B cell (primary cell): ENCODE measurements at regions not wholly inside any gene's neighbourhood (a gene's known extent, or its start where the extent isn't known, plus 50 kb on each side); places are given as distances from the start of the nearest gene placed in this dataset.

Source experiments
- ATAC-seq: fragments of 200-7000 bp; cut with Tn5 transposase; one replicate; pipeline ENCODE4 v1.10.0; 2021; ENCODE audit warnings: low read depth, mild to moderate bottlenecking, moderate number of reproducible peaks, moderate library complexity
- CTCF ChIA-PET: fragments of 350-600 bp; sonication (Branson Sonifier 250); formaldehyde crosslinking; loops from one replicate; lab custom pipeline; 2021; ENCODE audit warnings: antibody characterized with exemption, inconsistent platforms; lab: Charles Lee
- POLR2A ChIA-PET: fragments of 350-600 bp; sonication (Branson Sonifier 250); formaldehyde crosslinking; loops from one replicate; lab custom pipeline; 2021; ENCODE audit warnings: antibody characterized with exemption; lab: Charles Lee
- DNase-seq: peaks from one replicate; pipeline ENCODE4 v3.0.0; 2013
- H2AFZ ChIP-seq: 2 replicates; pipeline ENCODE4 v1.6.1; 2012; ENCODE audit warnings: mild to moderate bottlenecking, low read depth, low read length; ENCODE audit not compliant: insufficient read depth, poor library complexity, severe bottlenecking
- H3K27ac ChIP-seq, 2 donors: 1 replicate in 1 of 2; 2 replicates in 1 of 2; pipeline ENCODE4 v1.5.1; 2012 to 2013; ENCODE audit warnings: low read length in 2 of 2, mild to moderate bottlenecking in 2 of 2, moderate library complexity in 1 of 2
- H3K27me3 ChIP-seq, 4 experiments: fragments of 200-600 bp in 1 of 4; sonication (generic) in 1 of 4; replicated peaks in 1 of 4; 1 replicate in 2 of 4; 2 replicates in 2 of 4; pipeline versions ENCODE4 v1.6.1 to v1.7.0; 2013 to 2016; ENCODE audit warnings: low read length in 3 of 4, mild to moderate bottlenecking in 2 of 4, mixed read lengths in 1 of 4, moderate library complexity in 1 of 4; ENCODE audit not compliant: insufficient read depth in 4 of 4, control insufficient read depth in 3 of 4; ENCODE audit errors: control extremely low read depth in 1 of 4
- H3K36me3 ChIP-seq, 2 experiments: replicated peaks in 1 of 2; 1 replicate in 1 of 2; 2 replicates in 1 of 2; pipeline versions ENCODE4 v1.6.1 to v1.7.1; 2013; ENCODE audit warnings: low read length in 1 of 2; ENCODE audit not compliant: insufficient read depth in 2 of 2, control insufficient read depth in 1 of 2; ENCODE audit errors: control extremely low read depth in 1 of 2, extremely low read depth in 1 of 2
- H3K4me1 ChIP-seq, 2 donors: fragments of 200-600 bp in 1 of 2; sonication (generic) in 1 of 2; 1 replicate in 1 of 2; 2 replicates in 1 of 2; pipeline versions ENCODE4 v1.5.1 to v1.6.1; 2013 to 2017; ENCODE audit warnings: low read length in 2 of 2; ENCODE audit not compliant: control insufficient read depth in 2 of 2, insufficient read depth in 2 of 2
- H3K4me2 ChIP-seq: replicated peaks from 2 replicates; pipeline ENCODE3; 2012; ENCODE audit warnings: mild to moderate bottlenecking, low read depth, low read length; ENCODE audit not compliant: poor library complexity, severe bottlenecking
- H3K4me3 ChIP-seq, 5 experiments: fragments of 200-600 bp in 1 of 5; sonication (generic) in 1 of 5; 1 replicate in 3 of 5; 2 replicates in 2 of 5; pipeline versions ENCODE4 v1.5.1 to v1.7.0; 2011 to 2016; ENCODE audit warnings: low read length in 4 of 5, mild to moderate bottlenecking in 4 of 5, low read depth in 2 of 5, control low read depth in 1 of 5, moderate library complexity in 1 of 5; ENCODE audit not compliant: insufficient read depth in 1 of 5; ENCODE audit errors: control extremely low read depth in 1 of 5, extremely low read depth in 1 of 5
- H3K79me2 ChIP-seq: fragments of 200-600 bp; sonication (generic); one replicate; pipeline ENCODE4 v1.6.0; 2016; ENCODE audit warnings: low read length; ENCODE audit not compliant: control insufficient read depth, insufficient read depth
- H3K9ac ChIP-seq: fragments of 200-600 bp; sonication (generic); 2 replicates; pipeline ENCODE4 v1.6.1; 2017; ENCODE audit warnings: mild to moderate bottlenecking, low read length, moderate library complexity
- H3K9me3 ChIP-seq, 3 donors: one replicate each; pipeline versions ENCODE4 v1.6.1 to v1.7.1; 2013; ENCODE audit warnings: low read length in 2 of 3; ENCODE audit not compliant: control insufficient read depth in 2 of 3, insufficient read depth in 1 of 3; ENCODE audit errors: control extremely low read depth in 1 of 3
- H4K20me1 ChIP-seq: 2 replicates; pipeline ENCODE4 v1.6.0; 2012; ENCODE audit warnings: mild to moderate bottlenecking, low read length; ENCODE audit not compliant: insufficient read depth, control insufficient read depth, poor library complexity, severe bottlenecking
- H3K27ac Mint-ChIP-seq: one replicate; pipeline ENCODE4 v1.8.0; 2021; ENCODE audit warnings: mixed read lengths
- H3K27me3 Mint-ChIP-seq: one replicate; pipeline ENCODE4 v1.8.0; 2021; ENCODE audit warnings: mixed read lengths
- H3K4me1 Mint-ChIP-seq: one replicate; pipeline ENCODE4 v1.8.0; 2021; ENCODE audit warnings: mixed read lengths
- H3K4me3 Mint-ChIP-seq: one replicate; pipeline ENCODE4 v1.8.0; 2021; ENCODE audit warnings: mixed read lengths
- H3K9me3 Mint-ChIP-seq: one replicate; pipeline ENCODE4 v1.8.0; 2022; ENCODE audit warnings: mixed read lengths; ENCODE audit not compliant: insufficient read depth
- CTCF ChIP-seq: fragments of 200-600 bp; IDR thresholded peaks from one replicate; pipeline ENCODE4 v1.8.0; 2022; ENCODE audit warnings: antibody characterized with exemption, mild to moderate bottlenecking
- EZH2 ChIP-seq: IDR thresholded peaks from 2 replicates; pipeline ENCODE4 v1.6.1; 2012; ENCODE audit warnings: borderline replicate concordance, low read depth, mild to moderate bottlenecking, moderate library complexity, low read length; ENCODE audit not compliant: insufficient read depth, poor library complexity, severe bottlenecking
- WGBS: methylation state at CpG from one replicate; pipeline ENCODE4 v1.1.5; 2013; ENCODE audit warnings: missing lambda C conversion rate; ENCODE audit not compliant: insufficient coverage; 5-methylcytosine and 5-hydroxymethylcytosine counted together
- intact Hi-C: fragments of 100-400 bp; cut with micrococcal nuclease; formaldehyde crosslinking; loops from one replicate; pipeline ENCODE4 v1.10.0; 2022

- Histone ChIP-seq H3K4me3 (no peak overlapping the region), H3K36me3 (no peaks in the 10 kb centered on the region), H3K9me3 (peaks cover 0 to 4% (median 0%) of the 10 kb centered on the region in 3 donors), H3K27me3 (peaks cover 0 to 5% (median 0%) of the 10 kb centered on the region in 4 experiments), H3K4me1 (no peaks in the 10 kb centered on the region), H3K79me2 (no peaks in the 10 kb centered on the region), H3K27ac (no peak overlapping the region), H4K20me1 (no peaks in the 10 kb centered on the region), H2AFZ (no peak overlapping the region), H3K4me2 (no peak overlapping the region), H3K9ac (no peak overlapping the region)
- H3K9me3 Mint-ChIP-seq = no peaks in the 10 kb centered on the region
- DNase-seq (no peak), ATAC-seq (no peak)
- ChIA-PET CTCF (interaction anchor here (0.9 to 1.6 kb wide), 2 partner anchors 8 to 16 kb away, joined by 4 read pairs; no protein-coding TSS in a partner anchor), POLR2A (no interaction called here)
- 96% methylated on average over 23 of the region's 33 CpGs for WGBS
- TF ChIP-seq EZH2 (no peak), CTCF (no peak)
- no peak overlapping the region for H3K27ac Mint-ChIP-seq
- H3K27me3 Mint-ChIP-seq = peaks cover 21% of the 10 kb centered on the region
- H3K4me1 Mint-ChIP-seq = no peaks in the 10 kb centered on the region
- intact Hi-C loops = no loop called here
- no peak overlapping the region for H3K4me3 Mint-ChIP-seq
Observed at GRCh38 chr16:85431431-85432124, 181.5 kb upstream of the GSE1 start.

- TF ChIP-seq EZH2 = no peak
- no peak for TF ChIP-seq CTCF
- H3K27me3 Mint-ChIP-seq = peaks cover 17% of the 10 kb centered on the region
- H3K4me3 ChIP-seq = no peak overlapping the region
- ChIA-PET CTCF (interaction anchor here (0.9 to 1.6 kb wide), 2 partner anchors 9 to 15 kb away, joined by 4 read pairs; no protein-coding TSS in a partner anchor), POLR2A (no interaction called here)
- H3K4me2 ChIP-seq = no peak overlapping the region
- H3K9me3 ChIP-seq = peaks cover 0 to 4% (median 0%) of the 10 kb centered on the region in 3 donors
- no peaks in the 10 kb centered on the region for H3K4me1 Mint-ChIP-seq
- no peak overlapping the region for H3K4me3 Mint-ChIP-seq
- no peaks in the 10 kb centered on the region for H4K20me1 ChIP-seq
- H3K9me3 Mint-ChIP-seq = no peaks in the 10 kb centered on the region
- no peak overlapping the region for H3K27ac Mint-ChIP-seq
- no peaks in the 10 kb centered on the region for H3K4me1 ChIP-seq
- DNase-seq = no peak
- no peak overlapping the region for H3K27ac ChIP-seq
- H2AFZ ChIP-seq = no peak overlapping the region
- H3K9ac ChIP-seq = no peak overlapping the region
- H3K79me2 ChIP-seq = no peaks in the 10 kb centered on the region
- H3K36me3 ChIP-seq = no peaks in the 10 kb centered on the region
- 83% methylated on average over 5 of the region's 6 CpGs for WGBS
- H3K27me3 ChIP-seq = peaks cover 0 to 2% (median 0%) of the 10 kb centered on the region in 4 experiments
- intact Hi-C loops = no loop called here
- no peak for ATAC-seq
Observed at GRCh38 chr16:85432606-85433005, 180.5 kb upstream of the GSE1 start.
